Activated CD8-positive, alpha-beta T cell treated with anti-CD3 and anti-CD28 coated beads for 36 hours (primary cell): ENCODE measurements at regions not wholly inside any gene's neighbourhood (a gene's known extent, or its start where the extent isn't known, plus 50 kb on each side); places are given as distances from the start of the nearest gene placed in this dataset.
"Not testable (repeated sequence)": the region's sequence is repeated elsewhere in the genome, so short reads cannot be mapped to it uniquely, and the experiment has no call there.

ENCODE experiments used
- ATAC-seq: fragments of 200-7000 bp; cut with Tn5 transposase; one replicate; pipeline ENCODE4 v1.10.0; 2021; ENCODE audit warnings: mild to moderate bottlenecking, moderate library complexity
- CTCF ChIA-PET: fragments of 350-600 bp; sonication (Branson Sonifier 250); formaldehyde crosslinking; loops from one replicate; lab custom pipeline; 2021; ENCODE audit warnings: antibody characterized with exemption; lab: Charles Lee
- POLR2A ChIA-PET: fragments of 350-600 bp; sonication (Branson Sonifier 250); formaldehyde crosslinking; loops from one replicate; lab custom pipeline; 2021; ENCODE audit warnings: antibody characterized with exemption; lab: Charles Lee
- DNase-seq: peaks from one replicate; pipeline ENCODE4 v3.0.0-alpha.2; 2020
- H3K27ac Mint-ChIP-seq: one replicate; pipeline ENCODE4 v1.8.0; 2021; ENCODE audit warnings: mild to moderate bottlenecking, mixed read lengths
- H3K27me3 Mint-ChIP-seq: one replicate; pipeline ENCODE4 v1.8.0; 2021; ENCODE audit warnings: mixed read lengths
- H3K36me3 Mint-ChIP-seq: one replicate; pipeline ENCODE4 v1.8.0; 2021; ENCODE audit warnings: low read depth, mixed read lengths
- H3K4me1 Mint-ChIP-seq: one replicate; pipeline ENCODE4 v1.8.0; 2021; ENCODE audit warnings: low read depth, mixed read lengths
- H3K4me3 Mint-ChIP-seq: one replicate; pipeline ENCODE4 v1.8.0; 2021; ENCODE audit warnings: mild to moderate bottlenecking, moderate library complexity, mixed read lengths
- H3K9me3 Mint-ChIP-seq: one replicate; pipeline ENCODE4 v1.8.0; 2021; ENCODE audit warnings: mixed read lengths
- intact Hi-C: fragments of 100-400 bp; cut with micrococcal nuclease; formaldehyde crosslinking; loops from one replicate; pipeline ENCODE4 v1.10.0; 2022
- TF ChIP-seq, protein P1 (sequence below): fragments of 200-600 bp; IDR thresholded peaks from one replicate; pipeline ENCODE4 v1.8.0; 2022; ENCODE audit warnings: antibody characterized with exemption, mild to moderate bottlenecking

DNA sequence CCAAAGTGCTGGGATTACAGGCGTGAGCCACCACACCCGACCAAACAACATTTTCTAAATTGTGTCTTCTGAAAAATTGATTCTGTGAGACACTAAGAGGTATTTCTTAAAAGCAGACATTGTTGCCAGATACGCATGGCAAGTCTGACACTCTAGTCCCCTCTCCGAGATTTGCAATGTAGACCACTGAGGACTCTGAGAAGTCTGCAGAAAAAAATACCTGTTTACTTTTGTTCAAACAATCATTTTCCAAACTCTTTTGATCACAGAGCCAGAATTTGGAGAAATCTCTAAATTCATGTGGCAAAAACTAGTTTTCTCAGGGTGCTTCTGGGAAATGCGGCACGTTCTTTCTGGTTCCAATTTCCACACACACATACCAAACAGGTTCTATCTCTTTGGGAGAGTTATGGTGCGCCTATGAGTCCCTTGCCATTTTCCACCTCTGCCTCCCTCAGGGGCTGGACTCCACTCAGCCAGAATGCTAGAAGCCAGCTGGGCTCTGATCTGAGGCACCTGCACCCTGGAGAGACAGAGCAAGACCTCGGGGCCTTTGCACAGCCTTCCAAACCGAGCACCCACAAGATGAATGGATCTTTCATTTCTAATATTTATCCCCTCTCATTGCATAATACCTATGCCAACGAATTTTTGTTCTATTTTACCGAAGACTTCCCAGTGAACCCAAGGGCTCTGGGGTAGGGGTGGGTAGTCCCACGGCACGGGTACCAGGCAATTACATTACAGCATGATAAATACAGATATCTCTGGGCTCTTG is 152.7 kb downstream of the MYCN start:
- TF ChIP-seq, protein P1, sequence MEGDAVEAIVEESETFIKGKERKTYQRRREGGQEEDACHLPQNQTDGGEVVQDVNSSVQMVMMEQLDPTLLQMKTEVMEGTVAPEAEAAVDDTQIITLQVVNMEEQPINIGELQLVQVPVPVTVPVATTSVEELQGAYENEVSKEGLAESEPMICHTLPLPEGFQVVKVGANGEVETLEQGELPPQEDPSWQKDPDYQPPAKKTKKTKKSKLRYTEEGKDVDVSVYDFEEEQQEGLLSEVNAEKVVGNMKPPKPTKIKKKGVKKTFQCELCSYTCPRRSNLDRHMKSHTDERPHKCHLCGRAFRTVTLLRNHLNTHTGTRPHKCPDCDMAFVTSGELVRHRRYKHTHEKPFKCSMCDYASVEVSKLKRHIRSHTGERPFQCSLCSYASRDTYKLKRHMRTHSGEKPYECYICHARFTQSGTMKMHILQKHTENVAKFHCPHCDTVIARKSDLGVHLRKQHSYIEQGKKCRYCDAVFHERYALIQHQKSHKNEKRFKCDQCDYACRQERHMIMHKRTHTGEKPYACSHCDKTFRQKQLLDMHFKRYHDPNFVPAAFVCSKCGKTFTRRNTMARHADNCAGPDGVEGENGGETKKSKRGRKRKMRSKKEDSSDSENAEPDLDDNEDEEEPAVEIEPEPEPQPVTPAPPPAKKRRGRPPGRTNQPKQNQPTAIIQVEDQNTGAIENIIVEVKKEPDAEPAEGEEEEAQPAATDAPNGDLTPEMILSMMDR: no peak
- Mint-ChIP-seq H3K27me3 (no peaks in the 10 kb centered on the region), H3K4me3 (no peak overlapping the region), H3K4me1 (no peaks in the 10 kb centered on the region), H3K9me3 (no peaks in the 10 kb centered on the region), H3K27ac (no peak overlapping the region), H3K36me3 (no peaks in the 10 kb centered on the region)
- intact Hi-C loops: no loop called here
- no peak for DNase-seq
- POLR2A ChIA-PET: no interaction called here
- ATAC-seq: no peak
- CTCF ChIA-PET: no interaction called here

DNA sequence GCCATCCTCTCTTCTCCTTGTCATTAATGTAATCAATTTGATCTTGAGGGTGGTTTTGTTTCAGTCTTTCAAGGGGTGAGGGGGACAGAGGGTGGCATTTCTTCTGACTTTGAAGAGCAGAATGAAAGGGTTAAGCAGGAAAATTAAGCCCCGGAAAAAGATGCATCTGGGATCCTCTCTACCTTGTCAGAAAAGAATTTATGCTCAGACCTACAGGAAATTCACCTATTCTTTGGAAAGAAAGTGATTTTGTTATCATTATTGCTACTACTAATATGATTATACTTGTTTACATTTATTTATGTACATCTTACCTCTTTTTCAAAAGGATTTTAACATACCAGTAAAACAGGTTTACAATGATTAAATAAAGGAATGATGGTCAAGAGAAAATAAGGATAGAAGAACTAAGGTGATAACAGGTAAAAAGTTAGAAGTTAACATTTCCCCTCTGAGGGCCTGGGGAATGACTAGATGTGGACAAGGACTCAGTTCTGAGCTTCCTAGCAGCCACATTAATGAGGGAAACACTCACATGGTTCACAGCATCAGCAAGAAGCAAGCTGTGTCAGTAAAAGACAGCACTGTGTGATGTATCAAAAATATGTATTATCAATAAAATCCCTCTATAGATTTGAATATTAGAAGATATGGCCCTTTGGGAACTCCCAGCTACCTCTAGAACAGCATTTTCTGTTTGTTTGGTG is 151.4 kb downstream of the MYCN start:
- DNase-seq: no peak
- intact Hi-C loops: no loop called here

DNA sequence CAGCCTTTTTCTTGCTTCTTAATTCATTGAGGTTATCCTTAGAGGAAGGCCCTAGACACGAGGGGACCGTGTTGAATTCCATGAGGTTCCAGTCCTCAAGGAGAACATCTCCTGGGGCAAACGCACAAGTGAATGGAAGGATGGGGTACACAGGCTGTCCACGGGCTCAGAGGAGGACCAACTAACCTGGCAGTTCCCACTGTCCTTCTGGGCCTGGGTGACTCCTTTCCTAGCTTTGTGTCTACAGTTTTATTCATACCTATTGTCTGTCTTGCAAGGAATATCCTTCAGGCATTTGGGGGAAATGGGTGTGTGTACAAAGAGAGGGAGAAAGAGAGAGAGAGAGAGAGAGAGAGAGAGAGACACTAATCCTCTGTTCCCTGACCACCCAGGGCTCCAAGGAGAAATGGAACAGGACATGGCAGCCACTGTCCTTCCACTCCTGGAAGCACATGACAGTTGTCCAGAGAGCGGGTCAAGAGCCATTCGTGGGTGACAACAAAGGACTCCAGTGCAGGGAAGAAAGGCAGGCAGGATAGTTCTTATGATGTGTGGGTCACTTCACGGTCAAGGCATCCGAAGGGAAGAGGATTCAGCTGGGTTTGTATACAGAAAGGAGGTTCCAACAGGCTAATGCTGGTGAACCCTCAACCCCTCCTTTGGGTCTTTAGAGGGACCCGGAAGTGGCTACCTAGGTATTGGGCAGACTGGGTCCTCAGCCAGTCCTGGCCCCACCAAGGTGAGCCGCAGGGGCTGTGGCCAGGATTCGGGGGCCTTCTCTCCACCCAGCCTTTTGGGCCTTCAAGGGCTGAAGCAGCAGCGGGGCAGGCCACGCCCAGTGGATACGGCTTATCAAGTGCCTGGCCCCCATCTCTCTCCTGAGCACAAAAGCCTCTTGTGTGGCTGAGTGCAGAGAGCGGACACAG is 150.6 kb downstream of the MYCN start:
- H3K27me3 Mint-ChIP-seq: no peaks in the 10 kb centered on the region
- H3K4me3 Mint-ChIP-seq: no peak overlapping the region
- no peaks in the 10 kb centered on the region for H3K4me1 Mint-ChIP-seq
- DNase-seq: no peak
- H3K36me3 Mint-ChIP-seq: no peaks in the 10 kb centered on the region
- TF ChIP-seq, protein P1: no peak
- no peak overlapping the region for H3K27ac Mint-ChIP-seq
- no peak for ATAC-seq
- ChIA-PET POLR2A (no interaction called here), CTCF (no interaction called here)
- intact Hi-C loops: no loop called here
- H3K9me3 Mint-ChIP-seq: no peaks in the 10 kb centered on the region

More for the DNA sequence above, 151.4 kb downstream of the MYCN start:
- no peaks in the 10 kb centered on the region for H3K36me3 Mint-ChIP-seq
- no peaks in the 10 kb centered on the region for H3K9me3 Mint-ChIP-seq
- CTCF ChIA-PET: no interaction called here
- H3K27me3 Mint-ChIP-seq: no peaks in the 10 kb centered on the region
- ATAC-seq: no peak
- POLR2A ChIA-PET: no interaction called here
- no peak overlapping the region for H3K27ac Mint-ChIP-seq
- H3K4me3 Mint-ChIP-seq: no peak overlapping the region
- TF ChIP-seq, protein P1: no peak
- no peaks in the 10 kb centered on the region for H3K4me1 Mint-ChIP-seq

DNA sequence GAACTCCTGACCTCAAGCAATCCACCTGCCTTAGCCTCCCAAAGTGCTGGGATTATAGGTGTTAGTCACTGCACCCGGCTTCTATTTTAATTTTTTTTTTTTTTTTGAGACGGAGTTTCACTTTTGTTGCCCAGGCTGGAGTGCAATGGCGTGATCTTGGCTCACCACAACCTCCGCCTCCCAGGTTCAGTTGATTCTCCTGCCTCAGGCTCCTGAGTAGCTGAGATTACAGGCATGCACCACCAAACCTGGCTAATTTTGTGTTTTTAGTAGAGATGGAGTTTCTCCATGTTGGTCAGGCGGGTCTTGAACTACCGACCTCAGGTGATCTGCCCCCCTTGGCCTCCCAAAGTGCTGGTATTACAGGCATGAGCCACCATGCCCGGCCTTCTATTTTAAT is 149.1 kb downstream of the MYCN start:
- POLR2A ChIA-PET, H3K27ac Mint-ChIP-seq, CTCF ChIA-PET: not testable (repeated sequence)

DNA sequence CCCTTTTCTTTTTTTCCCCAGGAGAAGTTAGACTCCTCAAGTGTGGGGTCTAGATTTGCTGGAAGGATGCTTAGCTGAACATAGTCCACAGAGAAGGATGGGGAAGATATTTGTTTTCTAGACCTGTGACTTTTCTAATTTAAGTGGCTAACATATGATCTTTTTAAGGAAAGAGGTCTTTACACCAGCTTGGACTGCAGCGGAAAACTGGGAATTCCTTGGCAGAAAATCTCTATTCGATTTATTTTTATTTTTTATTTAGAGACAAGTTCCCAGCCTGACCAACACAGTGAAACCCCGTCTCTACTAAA is 148.4 kb downstream of the MYCN start:
- DNase-seq (no peak), ATAC-seq (no peak)
- Mint-ChIP-seq H3K4me1 (no peaks in the 10 kb centered on the region), H3K9me3 (no peaks in the 10 kb centered on the region), H3K27ac (no peak overlapping the region), H3K27me3 (no peaks in the 10 kb centered on the region), H3K36me3 (no peaks in the 10 kb centered on the region), H3K4me3 (no peak overlapping the region)
- TF ChIP-seq, protein P1: no peak
- intact Hi-C loops: no loop called here
- ChIA-PET CTCF (no interaction called here), POLR2A (no interaction called here)

More for the DNA sequence above, 149.1 kb downstream of the MYCN start:
- DNase-seq, intact Hi-C loops, H3K4me3 Mint-ChIP-seq, H3K27me3 Mint-ChIP-seq, H3K4me1 Mint-ChIP-seq, ATAC-seq, H3K36me3 Mint-ChIP-seq, H3K9me3 Mint-ChIP-seq: not testable (repeated sequence)
